Small intestine (tissue), 7 donors: ENCODE measurements at regions not wholly inside any gene's neighbourhood (a gene's known extent, or its start where the extent isn't known, plus 50 kb on each side); places are given as distances from the start of the nearest gene placed in this dataset.
A peak's percentile ranks its signal among the peaks of the same experiment; 100 is the strongest.

Experiments
- DNase-seq, 2 donors: peaks; one replicate each; pipeline versions ENCODE4 v3.0.0 to v3.0.0-alpha.2; 2013
- FAIRE-seq: peaks from 2 replicates; lab custom pipeline; 2012; peaks lifted over from hg19 to GRCh38; lab: Jason Lieb, UNC
- H3K27ac ChIP-seq, 3 donors: one replicate each; pipeline ENCODE4 v1.5.1; 2013; ENCODE audit warnings: low read length in 2 of 3, mild to moderate bottlenecking in 2 of 3, control low read depth in 1 of 3, inconsistent platforms in 1 of 3, low read depth in 1 of 3, moderate library complexity in 1 of 3
- H3K27me3 ChIP-seq, 3 donors: one replicate each; pipeline ENCODE4 v1.6.1; 2013; ENCODE audit warnings: low read length in 3 of 3, inconsistent platforms in 1 of 3; ENCODE audit not compliant: control insufficient read depth in 3 of 3, insufficient read depth in 3 of 3
- H3K36me3 ChIP-seq, 3 donors: one replicate each; pipeline ENCODE4 v1.6.1; 2013; ENCODE audit warnings: low read length in 3 of 3, inconsistent platforms in 1 of 3, low read depth in 1 of 3, mild to moderate bottlenecking in 1 of 3, moderate library complexity in 1 of 3; ENCODE audit not compliant: control insufficient read depth in 3 of 3, insufficient read depth in 2 of 3
- H3K4me1 ChIP-seq, 3 donors: one replicate each; pipeline ENCODE4 v1.6.1; 2013; ENCODE audit warnings: low read length in 2 of 3, inconsistent platforms in 1 of 3, low read depth in 1 of 3, mild to moderate bottlenecking in 1 of 3, moderate library complexity in 1 of 3; ENCODE audit not compliant: control insufficient read depth in 3 of 3, insufficient read depth in 2 of 3
- H3K4me3 ChIP-seq, 3 donors: one replicate each; pipeline ENCODE4 v1.5.1; 2013; ENCODE audit warnings: low read length in 3 of 3, control low read depth in 1 of 3, inconsistent platforms in 1 of 3, low read depth in 1 of 3, mild to moderate bottlenecking in 1 of 3, moderate library complexity in 1 of 3
- H3K9me3 ChIP-seq, 2 donors: one replicate each; pipeline ENCODE4 v1.6.1; 2013; ENCODE audit warnings: low read depth in 1 of 2, low read length in 1 of 2; ENCODE audit not compliant: control insufficient read depth in 2 of 2, insufficient read depth in 1 of 2
- WGBS, 3 donors: extraction: QIAGEN DNeasy Blood & Tissue Kit; methylation state at CpG; one replicate each; pipeline ENCODE4 v1.1.7; 2013; 5-methylcytosine and 5-hydroxymethylcytosine counted together
- donor health status: healthy with polysubstance abuse.
- donor health status: control.
- donor health status: control.
- donor health status: Bipolar disorder and iron deficiency.
- donor health status: healthy.

GRCh38 chr4:157792716-157793115 lies 380.1 kb downstream of the GASK1B start:
- Histone ChIP-seq H3K9me3 (no peaks in the 10 kb centered on the region), H3K4me3 (no peak overlapping the region), H3K27me3 (no peaks in the 10 kb centered on the region), H3K27ac (no peak overlapping the region), H3K36me3 (no peaks in the 10 kb centered on the region), H3K4me1 (no peaks in the 10 kb centered on the region)
- FAIRE-seq, result no peak
- DNase-seq, result no peak

- DNase-seq, result no peak
- H3K27ac ChIP-seq, result no peak overlapping the region
- FAIRE-seq, result no peak
- no peaks in the 10 kb centered on the region for H3K9me3 ChIP-seq
- H3K4me3 ChIP-seq, result no peak overlapping the region
- H3K36me3 ChIP-seq, result no peaks in the 10 kb centered on the region
- no peaks in the 10 kb centered on the region for H3K4me1 ChIP-seq
- WGBS, 3 donors, result 70 to 91% (median 91%) methylated on average over 1 of the region's 1 CpG
- no peaks in the 10 kb centered on the region for H3K27me3 ChIP-seq
Measured at GRCh38 chr4:157791236-157791635, 381.6 kb downstream of the GASK1B start.

GRCh38 chr4:157787618-157788017 lies 385.2 kb downstream of the GASK1B start:
- H3K4me3 ChIP-seq, result no peak overlapping the region
- no peak overlapping the region for H3K27ac ChIP-seq
- DNase-seq (no peak), FAIRE-seq (no peak)
- H3K36me3 ChIP-seq, result no peaks in the 10 kb centered on the region
- no peaks in the 10 kb centered on the region for H3K9me3 ChIP-seq
- H3K4me1 ChIP-seq, result no peaks in the 10 kb centered on the region
- WGBS, 3 donors, result 79 to 85% (median 83%) methylated on average over 2 of the region's 2 CpGs
- no peaks in the 10 kb centered on the region for H3K27me3 ChIP-seq

- DNase-seq, result peak in 1 of 2 donors; percentile 15
- H3K4me1 ChIP-seq, result peaks cover 0 to 7% (median 0%) of the 10 kb centered on the region in 3 donors
- no peaks in the 10 kb centered on the region for H3K27me3 ChIP-seq
- H3K4me3 ChIP-seq, result no peak overlapping the region
- H3K36me3 ChIP-seq, result no peaks in the 10 kb centered on the region
- H3K27ac ChIP-seq, result no peak overlapping the region
- WGBS, 3 donors, result 14 to 52% (median 32%) methylated on average over 2 of the region's 2 CpGs
- H3K9me3 ChIP-seq, result no peaks in the 10 kb centered on the region
- FAIRE-seq, result no peak
Measured at GRCh38 chr4:157781361-157781760, 391.5 kb downstream of the GASK1B start.

- H3K36me3 ChIP-seq, result no peaks in the 10 kb centered on the region
- 53 to 66% (median 58%) methylated on average over 1 of the region's 1 CpG for WGBS, 3 donors
- peaks cover 0 to 8% (median 0%) of the 10 kb centered on the region in 3 donors for H3K4me1 ChIP-seq
- no peak overlapping the region for H3K27ac ChIP-seq
- FAIRE-seq (no peak), DNase-seq (no peak)
- H3K9me3 ChIP-seq, result no peaks in the 10 kb centered on the region
- no peaks in the 10 kb centered on the region for H3K27me3 ChIP-seq
- no peak overlapping the region for H3K4me3 ChIP-seq
Measured at GRCh38 chr4:157779081-157779480, 393.7 kb downstream of the GASK1B start.

- H3K4me3 ChIP-seq, result no peak overlapping the region
- WGBS, 3 donors, result 56 to 83% (median 61%) methylated on average over 1 of the region's 1 CpG
Measured at GRCh38 chr4:157776930-157777528, 395.8 kb downstream of the GASK1B start.

GRCh38 chr4:157775971-157776370 lies 396.9 kb downstream of the GASK1B start:
- DNase-seq, result no peak
- H3K36me3 ChIP-seq, result no peaks in the 10 kb centered on the region
- no peaks in the 10 kb centered on the region for H3K27me3 ChIP-seq
- H3K9me3 ChIP-seq, result no peaks in the 10 kb centered on the region
- no peak overlapping the region for H3K27ac ChIP-seq
- peaks cover 0 to 8% (median 0%) of the 10 kb centered on the region in 3 donors for H3K4me1 ChIP-seq
- no peak overlapping the region for H3K4me3 ChIP-seq
- no peak for FAIRE-seq

More at GRCh38 chr4:157776930-157777528, 395.8 kb downstream of the GASK1B start:
- H3K27me3 ChIP-seq, result no peaks in the 10 kb centered on the region
- H3K36me3 ChIP-seq, result no peaks in the 10 kb centered on the region
- peaks cover 0 to 8% (median 0%) of the 10 kb centered on the region in 3 donors for H3K4me1 ChIP-seq
- peak overlapping the region in 1 of 3 donors; percentile 49 for H3K27ac ChIP-seq
- DNase-seq, result peak; percentile 46 to 50
- H3K9me3 ChIP-seq, result no peaks in the 10 kb centered on the region
- no peak for FAIRE-seq

GRCh38 chr4:157772907-157773306 lies 399.9 kb downstream of the GASK1B start:
- DNase-seq (no peak), FAIRE-seq (no peak)
- WGBS, 3 donors, result 83 to 94% (median 85%) methylated on average over 1 of the region's 1 CpG
- Histone ChIP-seq H3K4me1 (peaks cover 0 to 8% (median 0%) of the 10 kb centered on the region in 3 donors), H3K27me3 (no peaks in the 10 kb centered on the region), H3K9me3 (no peaks in the 10 kb centered on the region), H3K27ac (no peak overlapping the region), H3K36me3 (no peaks in the 10 kb centered on the region), H3K4me3 (no peak overlapping the region)

GRCh38 chr4:157768419-157768818 lies 404.4 kb downstream of the GASK1B start:
- Histone ChIP-seq H3K27ac (no peak overlapping the region), H3K9me3 (no peaks in the 10 kb centered on the region), H3K4me3 (no peak overlapping the region), H3K4me1 (peaks cover 0 to 10% (median 0%) of the 10 kb centered on the region in 3 donors), H3K27me3 (no peaks in the 10 kb centered on the region), H3K36me3 (no peaks in the 10 kb centered on the region)
- 43 to 49% (median 44%) methylated on average over 1 of the region's 1 CpG for WGBS, 3 donors
- DNase-seq (no peak), FAIRE-seq (no peak)
